Gastrocnemius medialis (tissue), 4 donors: ENCODE measurements at regions not wholly inside any gene's neighbourhood (a gene's known extent, or its start where the extent isn't known, plus 50 kb on each side); places are given as distances from the start of the nearest gene placed in this dataset.

Source experiments
- ATAC-seq, 2 donors: fragments of 150-250 bp; one replicate each; pipeline ENCODE4 v1.9.1; 2016
- DNase-seq, 2 donors: peaks; one replicate each; pipeline ENCODE4 v3.0.0-alpha.2; 2019
- H3K27ac ChIP-seq, 4 donors: fragments of 200-600 bp; sonication (generic); 1 replicate in 1 of 4; 2 replicates in 3 of 4; pipeline ENCODE4 v1.5.1; 2016 to 2018; ENCODE audit warnings: mild to moderate bottlenecking in 2 of 4, moderate library complexity in 1 of 4
- H3K27me3 ChIP-seq, 3 donors: fragments of 200-600 bp; sonication (generic) in 2 of 3; 1 replicate in 1 of 3; 2 replicates in 2 of 3; pipeline versions ENCODE4 v1.5.1 to v1.6.0; 2016 to 2019; ENCODE audit warnings: mild to moderate bottlenecking in 1 of 3, moderate library complexity in 1 of 3
- H3K36me3 ChIP-seq, 2 donors: fragments of 200-600 bp; sonication (generic) in 1 of 2; one replicate each; pipeline ENCODE4 v1.5.1; 2017 to 2018
- H3K4me1 ChIP-seq, 2 donors: fragments of 200-600 bp; sonication (generic) in 1 of 2; one replicate each; pipeline ENCODE4 v1.5.1; 2016 to 2017; ENCODE audit warnings: mild to moderate bottlenecking in 2 of 2
- H3K4me3 ChIP-seq, 4 donors: fragments of 200-600 bp; sonication (generic) in 3 of 4; 1 replicate in 1 of 4; 2 replicates in 3 of 4; pipeline ENCODE4 v1.5.1; 2016 to 2019; ENCODE audit warnings: mild to moderate bottlenecking in 2 of 4
- H3K9me3 ChIP-seq, 3 donors: fragments of 200-600 bp; sonication (generic) in 2 of 3; 1 replicate in 1 of 3; 2 replicates in 2 of 3; pipeline ENCODE4 v1.5.1; 2016 to 2019
- CTCF ChIP-seq, 5 experiments: fragments of 450-650 bp in 3 of 5; fragments of 200-600 bp in 2 of 5; sonication (generic) in 2 of 5; IDR thresholded peaks in 4 of 5; conservative IDR thresholded peaks in 1 of 5; 1 replicate in 4 of 5; 2 replicates in 1 of 5; pipeline ENCODE4 v1.5.1; 2016 to 2019; ENCODE audit warnings: antibody characterized with exemption in 5 of 5, mild to moderate bottlenecking in 3 of 5, moderate library complexity in 3 of 5
- POLR2A ChIP-seq, 2 donors: fragments of 450-650 bp; IDR thresholded peaks; one replicate each; pipeline ENCODE4 v1.6.1; 2017; ENCODE audit warnings: antibody characterized with exemption in 2 of 2, mild to moderate bottlenecking in 2 of 2, moderate library complexity in 2 of 2
- in situ Hi-C, 4 donors: fragments of 200-750 bp; cut with MboI; loops; one replicate each; pipeline versions ENCODE4 v1.15.0 to v1.8.0; 2017; ENCODE audit warnings: low sequenced_read_pairs in 4 of 4
- intact Hi-C: fragments of 100-400 bp; cut with DNase I; formaldehyde crosslinking; loops from one replicate; pipeline ENCODE4 v1.15.1; 2023; ENCODE audit warnings: low total_unique reads

- ATAC-seq = no peak
- no peaks in the 10 kb centered on the region for H3K36me3 ChIP-seq
- in situ Hi-C loops (no loop called here), intact Hi-C loops (no loop called here)
- no peak for DNase-seq
- no peaks in the 10 kb centered on the region for H3K9me3 ChIP-seq
- H3K27ac ChIP-seq = no peak overlapping the region
- no peak for TF ChIP-seq CTCF (IDR thresholded peaks at IDR 0.05 in 4 of 5, conservative IDR thresholded peaks at IDR 0.05 in 1 of 5)
- no peak for TF ChIP-seq POLR2A (IDR thresholded peaks at IDR 0.05)
- no peaks in the 10 kb centered on the region for H3K4me1 ChIP-seq
- no peaks in the 10 kb centered on the region for H3K27me3 ChIP-seq
- no peak overlapping the region for H3K4me3 ChIP-seq
Observed at GRCh38 chr6:109257494-109257893, 124.8 kb downstream of the CD164 start.

GRCh38 chr6:109255946-109256640 is 126.2 kb downstream of the CD164 start:
- Histone ChIP-seq H3K4me3 (no peak overlapping the region), H3K27me3 (no peaks in the 10 kb centered on the region), H3K9me3 (no peaks in the 10 kb centered on the region), H3K36me3 (no peaks in the 10 kb centered on the region), H3K27ac (no peak overlapping the region), H3K4me1 (no peaks in the 10 kb centered on the region)
- TF ChIP-seq POLR2A (IDR thresholded peaks at IDR 0.05) = no peak
- in situ Hi-C loops = no loop called here
- ATAC-seq (no peak), DNase-seq (no peak)
- intact Hi-C loops = no loop called here

- Histone ChIP-seq H3K27me3 (no peaks in the 10 kb centered on the region), H3K4me1 (no peaks in the 10 kb centered on the region), H3K36me3 (no peaks in the 10 kb centered on the region), H3K27ac (no peak overlapping the region), H3K4me3 (no peak overlapping the region), H3K9me3 (no peaks in the 10 kb centered on the region)
- in situ Hi-C loops = no loop called here
- ATAC-seq (no peak), DNase-seq (no peak)
- intact Hi-C loops = no loop called here
- TF ChIP-seq CTCF (IDR thresholded peaks at IDR 0.05 in 4 of 5, conservative IDR thresholded peaks at IDR 0.05 in 1 of 5) (no peak), POLR2A (IDR thresholded peaks at IDR 0.05) (no peak)
Observed at GRCh38 chr6:109255087-109255486, 127.2 kb downstream of the CD164 start.

GRCh38 chr6:109253366-109253765 is 128.9 kb downstream of the CD164 start:
- Histone ChIP-seq H3K27ac (no peak overlapping the region), H3K4me1 (no peaks in the 10 kb centered on the region), H3K9me3 (no peaks in the 10 kb centered on the region), H3K4me3 (no peak overlapping the region), H3K27me3 (no peaks in the 10 kb centered on the region), H3K36me3 (no peaks in the 10 kb centered on the region)
- intact Hi-C loops (no loop called here), in situ Hi-C loops (no loop called here)
- DNase-seq (no peak), ATAC-seq (no peak)
- TF ChIP-seq POLR2A (IDR thresholded peaks at IDR 0.05) = no peak
- TF ChIP-seq CTCF (IDR thresholded peaks at IDR 0.05 in 4 of 5, conservative IDR thresholded peaks at IDR 0.05 in 1 of 5) = no peak

GRCh38 chr6:109252261-109253041 is 129.8 kb downstream of the CD164 start:
- ATAC-seq = no peak
- in situ Hi-C loops = no loop called here
- TF ChIP-seq CTCF (IDR thresholded peaks at IDR 0.05 in 4 of 5, conservative IDR thresholded peaks at IDR 0.05 in 1 of 5) (no peak), POLR2A (IDR thresholded peaks at IDR 0.05) (no peak)

More at GRCh38 chr6:109252261-109253041, 129.8 kb downstream of the CD164 start:
- no peak overlapping the region for H3K4me3 ChIP-seq
- no peaks in the 10 kb centered on the region for H3K4me1 ChIP-seq
- no peaks in the 10 kb centered on the region for H3K9me3 ChIP-seq
- no peaks in the 10 kb centered on the region for H3K27me3 ChIP-seq
- H3K27ac ChIP-seq = no peak overlapping the region
- intact Hi-C loops = no loop called here
- no peak for DNase-seq
- no peaks in the 10 kb centered on the region for H3K36me3 ChIP-seq
